ENCODE measurements at regions not wholly inside any gene's neighbourhood (a gene's known extent, or its start where the extent isn't known, plus 50 kb on each side); places are given as distances from the start of the nearest gene placed in this dataset.

DNA sequence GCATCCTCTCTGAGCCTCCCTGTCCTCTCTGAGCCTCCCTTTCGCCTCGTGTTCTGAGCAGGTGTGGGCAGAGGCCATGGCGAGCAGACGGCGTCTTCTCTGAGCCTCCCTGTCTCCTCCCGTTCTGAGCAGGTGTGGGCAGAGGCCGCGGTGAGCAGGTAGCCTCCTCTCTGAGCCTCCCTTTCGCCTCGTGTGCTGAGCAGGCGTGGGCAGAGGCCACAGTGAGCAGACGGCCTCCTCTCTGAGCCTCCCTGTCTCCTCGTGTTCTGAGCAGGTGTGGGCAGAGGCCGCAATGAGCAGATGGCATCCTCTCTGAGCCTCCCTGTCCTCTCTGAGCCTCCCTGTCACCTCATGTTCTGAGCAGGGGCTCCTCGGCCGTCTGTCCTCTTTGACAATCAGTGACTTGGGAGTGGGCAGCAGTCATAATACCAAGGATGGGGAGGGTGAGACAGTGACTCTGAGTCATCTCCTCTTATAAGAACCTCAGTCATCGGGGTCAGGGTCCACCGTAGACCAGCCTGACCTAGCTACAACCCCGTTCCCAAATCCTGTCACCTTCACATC is 395.1 kb upstream of the SALL3 start:
- H3K9me2 ChIP-seq (ENCODE audit: insufficient read depth, low read length) = no peaks in the 10 kb centered on the region
- DNase-seq (ENCODE audit: low spot score) = no peak
- no peak overlapping the region for H2AFZ ChIP-seq (ENCODE audit: low read length)
- BruUV-seq (replicated peaks) = no TSS peak
- H3K27ac ChIP-seq (ENCODE audit: low read depth, low read length, poor library complexity, severe bottlenecking) = no peak overlapping the region
- TF ChIP-seq, protein P1, sequence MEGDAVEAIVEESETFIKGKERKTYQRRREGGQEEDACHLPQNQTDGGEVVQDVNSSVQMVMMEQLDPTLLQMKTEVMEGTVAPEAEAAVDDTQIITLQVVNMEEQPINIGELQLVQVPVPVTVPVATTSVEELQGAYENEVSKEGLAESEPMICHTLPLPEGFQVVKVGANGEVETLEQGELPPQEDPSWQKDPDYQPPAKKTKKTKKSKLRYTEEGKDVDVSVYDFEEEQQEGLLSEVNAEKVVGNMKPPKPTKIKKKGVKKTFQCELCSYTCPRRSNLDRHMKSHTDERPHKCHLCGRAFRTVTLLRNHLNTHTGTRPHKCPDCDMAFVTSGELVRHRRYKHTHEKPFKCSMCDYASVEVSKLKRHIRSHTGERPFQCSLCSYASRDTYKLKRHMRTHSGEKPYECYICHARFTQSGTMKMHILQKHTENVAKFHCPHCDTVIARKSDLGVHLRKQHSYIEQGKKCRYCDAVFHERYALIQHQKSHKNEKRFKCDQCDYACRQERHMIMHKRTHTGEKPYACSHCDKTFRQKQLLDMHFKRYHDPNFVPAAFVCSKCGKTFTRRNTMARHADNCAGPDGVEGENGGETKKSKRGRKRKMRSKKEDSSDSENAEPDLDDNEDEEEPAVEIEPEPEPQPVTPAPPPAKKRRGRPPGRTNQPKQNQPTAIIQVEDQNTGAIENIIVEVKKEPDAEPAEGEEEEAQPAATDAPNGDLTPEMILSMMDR (conservative IDR thresholded peaks at IDR 0.05; ENCODE audit: low read length) = no peak
- no peak for TF ChIP-seq EZH2phosphoT487 (IDR thresholded peaks at IDR 0.05; ENCODE audit: borderline replicate concordance, low read depth, low read length)
- no peak overlapping the region for H3K4me2 ChIP-seq (ENCODE audit: low read length)
- H4K20me1 ChIP-seq (ENCODE audit: insufficient read depth, low read length) = no peaks in the 10 kb centered on the region
- H3K79me2 ChIP-seq (ENCODE audit: insufficient read depth, low read depth, low read length) = no peaks in the 10 kb centered on the region
- no peaks in the 10 kb centered on the region for H3K9me3 ChIP-seq (ENCODE audit: low read length)
- ChIA-PET CTCF (ENCODE audit: unreplicated experiment) (no interaction called here), POLR2A (no interaction called here)
- no peaks in the 10 kb centered on the region for H3K4me1 ChIP-seq (ENCODE audit: insufficient read depth, low read length, poor library complexity, severe bottlenecking)
- intact Hi-C loops (cut with micrococcal nuclease; ENCODE audit: unreplicated experiment) = no loop called here
- no peak overlapping the region for H3K4me3 ChIP-seq (ENCODE audit: low read depth, low read length, poor library complexity, severe bottlenecking)
- no peaks in the 10 kb centered on the region for H3K36me3 ChIP-seq (ENCODE audit: insufficient read depth, low read length)

DNA sequence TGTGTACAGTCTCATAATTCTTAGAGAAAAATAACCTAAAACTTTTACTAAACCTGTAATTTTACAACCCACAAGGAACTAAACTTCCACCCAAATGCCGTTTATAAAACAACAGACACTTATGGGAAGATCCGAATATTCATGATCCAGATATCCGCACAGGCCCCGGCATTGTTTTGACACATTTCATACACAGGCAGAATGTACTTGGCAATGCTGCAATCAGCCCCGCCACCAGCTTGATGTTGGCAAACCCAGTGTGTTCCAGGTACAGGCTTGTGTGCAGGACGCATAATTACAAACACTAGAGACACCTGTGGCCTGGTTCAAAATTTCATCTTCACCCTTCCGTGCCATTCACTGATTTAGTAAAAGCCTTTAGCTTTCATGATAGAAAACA is 393.0 kb upstream of the SALL3 start:
- Histone ChIP-seq H2AFZ (ENCODE audit: low read length) (no peak overlapping the region), H3K27ac (ENCODE audit: low read depth, low read length, poor library complexity, severe bottlenecking) (no peak overlapping the region), H3K36me3 (ENCODE audit: insufficient read depth, low read length) (no peaks in the 10 kb centered on the region), H3K9me3 (ENCODE audit: low read length) (no peaks in the 10 kb centered on the region), H3K4me1 (ENCODE audit: insufficient read depth, low read length, poor library complexity, severe bottlenecking) (no peaks in the 10 kb centered on the region), H4K20me1 (ENCODE audit: insufficient read depth, low read length) (no peaks in the 10 kb centered on the region), H3K79me2 (ENCODE audit: insufficient read depth, low read depth, low read length) (no peaks in the 10 kb centered on the region), H3K9me2 (ENCODE audit: insufficient read depth, low read length) (no peaks in the 10 kb centered on the region), H3K4me3 (ENCODE audit: low read depth, low read length, poor library complexity, severe bottlenecking) (no peak overlapping the region), H3K4me2 (ENCODE audit: low read length) (no peak overlapping the region)
- BruUV-seq (replicated peaks) = no TSS peak
- ChIA-PET POLR2A (no interaction called here), CTCF (ENCODE audit: unreplicated experiment) (no interaction called here)
- TF ChIP-seq, protein P1 (conservative IDR thresholded peaks at IDR 0.05; ENCODE audit: low read length) = no peak
- TF ChIP-seq EZH2phosphoT487 (IDR thresholded peaks at IDR 0.05; ENCODE audit: borderline replicate concordance, low read depth, low read length) = no peak
- DNase-seq (ENCODE audit: low spot score) = no peak
- intact Hi-C loops (cut with micrococcal nuclease; ENCODE audit: unreplicated experiment) = no loop called here

DNA sequence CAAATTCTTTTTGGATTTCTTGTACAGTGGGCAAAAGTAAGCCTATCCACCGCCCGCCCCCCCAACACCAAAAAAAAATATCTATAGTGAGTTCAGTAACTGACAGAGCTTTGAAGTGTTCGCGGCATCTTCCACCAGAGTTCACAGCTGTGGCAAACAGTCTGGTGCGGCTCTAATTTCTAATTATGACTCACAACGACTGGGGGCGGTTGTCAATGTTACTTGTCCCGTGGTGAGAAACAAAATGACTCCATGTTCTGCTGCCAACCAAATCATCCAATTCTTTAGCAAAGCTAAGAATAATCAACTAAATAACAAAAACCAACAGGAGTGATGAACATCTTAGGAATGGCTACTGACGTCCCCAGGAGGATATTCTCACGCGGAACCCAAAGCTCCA is 392.5 kb upstream of the SALL3 start:
- H4K20me1 ChIP-seq (ENCODE audit: insufficient read depth, low read length) = no peaks in the 10 kb centered on the region
- no peak for DNase-seq (ENCODE audit: low spot score)
- intact Hi-C loops (cut with micrococcal nuclease; ENCODE audit: unreplicated experiment) = no loop called here
- H2AFZ ChIP-seq (ENCODE audit: low read length) = no peak overlapping the region
- BruUV-seq (replicated peaks) = no TSS peak
- no peaks in the 10 kb centered on the region for H3K36me3 ChIP-seq (ENCODE audit: insufficient read depth, low read length)
- no peak overlapping the region for H3K4me3 ChIP-seq (ENCODE audit: low read depth, low read length, poor library complexity, severe bottlenecking)
- no peaks in the 10 kb centered on the region for H3K9me3 ChIP-seq (ENCODE audit: low read length)
- H3K27ac ChIP-seq (ENCODE audit: low read depth, low read length, poor library complexity, severe bottlenecking) = no peak overlapping the region
- CTCF ChIA-PET (ENCODE audit: unreplicated experiment) = no interaction called here
- POLR2A ChIA-PET = interaction anchor here (0.6 kb wide), 1 partner anchor 79 kb away, joined by 3 read pairs; no protein-coding TSS in a partner anchor
- H3K4me1 ChIP-seq (ENCODE audit: insufficient read depth, low read length, poor library complexity, severe bottlenecking) = no peaks in the 10 kb centered on the region
- H3K4me2 ChIP-seq (ENCODE audit: low read length) = no peak overlapping the region
- no peak for TF ChIP-seq EZH2phosphoT487 (IDR thresholded peaks at IDR 0.05; ENCODE audit: borderline replicate concordance, low read depth, low read length)
- TF ChIP-seq, protein P1 (conservative IDR thresholded peaks at IDR 0.05; ENCODE audit: low read length) = no peak
- no peaks in the 10 kb centered on the region for H3K9me2 ChIP-seq (ENCODE audit: insufficient read depth, low read length)
- no peaks in the 10 kb centered on the region for H3K79me2 ChIP-seq (ENCODE audit: insufficient read depth, low read depth, low read length)
